SK-N-SH (cell line): ENCODE measurements at regions not wholly inside any gene's neighbourhood (a gene's known extent, or its start where the extent isn't known, plus 50 kb on each side); places are given as distances from the start of the nearest gene placed in this dataset.

Experiments
- CTCF ChIP-seq: fragments of 200-600 bp; sonication (generic); IDR thresholded peaks from 2 replicates; pipeline ENCODE4 v1.6.1; 2017; ENCODE audit warnings: antibody characterized with exemption, mild to moderate bottlenecking, moderate library complexity
- SMC3 ChIP-seq: IDR thresholded peaks from 2 replicates; pipeline ENCODE4 v1.6.1; 2012; ENCODE audit warnings: low read depth, low read length, improper control_type of control experiment
- USF1 ChIP-seq: IDR thresholded peaks from 2 replicates; pipeline ENCODE4 v1.4.0; 2012; ENCODE audit warnings: low read depth, borderline replicate concordance
- YY1 ChIP-seq: IDR thresholded peaks from 2 replicates; pipeline ENCODE4 v1.4.0; 2012; ENCODE audit warnings: low read depth, mild to moderate bottlenecking

GRCh38 chr7:145263886-145264285 lies 428.0 kb upstream of the TPK1 start:
- TF ChIP-seq CTCF (no peak), USF1 (no peak), SMC3 (no peak), YY1 (no peak)
